ENCODE measurements at regions not wholly inside any gene's neighbourhood (a gene's known extent, or its start where the extent isn't known, plus 50 kb on each side); places are given as distances from the start of the nearest gene placed in this dataset.
"Not testable (repeated sequence)": the region's sequence is repeated elsewhere in the genome, so short reads cannot be mapped to it uniquely, and the experiment has no call there.

- no peaks in the 10 kb centered on the region for H3K27me3 ChIP-seq (ENCODE audit: control insufficient read depth, insufficient read depth, low read length)
- H3K27ac ChIP-seq (ENCODE audit: low read length) = no peak overlapping the region
- no peak overlapping the region for H3K4me3 ChIP-seq (ENCODE audit: low read length)
- H3K4me1 Mint-ChIP-seq = no peaks in the 10 kb centered on the region
- no peaks in the 10 kb centered on the region for H3K36me3 ChIP-seq (ENCODE audit: control insufficient read depth, insufficient read depth, low read length)
- ATAC-seq (no peak), DNase-seq (no peak)
- no peaks in the 10 kb centered on the region for H3K4me1 ChIP-seq (ENCODE audit: control insufficient read depth, insufficient read depth, low read length)
- no peak overlapping the region for H3K27ac Mint-ChIP-seq
- intact Hi-C loops (cut with micrococcal nuclease) = no loop called here
- peaks cover 13 to 17% of the 10 kb centered on the region in 2 donors for H3K9me3 Mint-ChIP-seq
- no peak overlapping the region for H3K4me3 Mint-ChIP-seq
- H3K9me3 ChIP-seq (ENCODE audit: control insufficient read depth, insufficient read depth, low read length) = peaks cover 10% of the 10 kb centered on the region
- peaks cover 0 to 6% of the 10 kb centered on the region in 2 donors for H3K27me3 Mint-ChIP-seq (ENCODE audit: low read depth in 2 of 2)
- peaks cover 17% of the 10 kb centered on the region for H3K36me3 Mint-ChIP-seq
- TF ChIP-seq CTCF (IDR thresholded peaks at IDR 0.05) = no peak
Measured at GRCh38 chr2:160822006-160822405, 328.4 kb upstream of the RBMS1 start.

DNA sequence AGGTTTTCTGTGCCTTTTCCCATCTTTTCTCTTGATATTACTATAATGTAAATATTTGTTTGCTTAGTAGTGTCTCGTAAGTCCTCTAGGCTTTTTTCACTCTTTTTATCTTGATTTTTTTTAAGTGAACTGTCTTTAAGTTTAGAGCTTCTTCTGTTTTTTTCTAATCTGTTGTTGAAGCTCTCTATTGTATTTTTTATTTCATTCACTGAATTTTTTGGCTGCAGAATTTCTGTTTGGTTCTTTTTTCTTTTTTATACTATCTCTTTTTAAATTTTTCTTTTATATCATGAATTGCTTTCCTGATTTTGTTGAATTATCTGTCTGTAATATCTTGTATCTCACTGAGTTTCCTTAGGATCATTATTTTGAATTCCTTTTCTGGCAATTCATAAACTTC is 331.8 kb upstream of the RBMS1 start:
- Mint-ChIP-seq H3K36me3 (peaks cover 17% of the 10 kb centered on the region), H3K27ac (no peak overlapping the region), H3K27me3 (ENCODE audit: low read depth in 2 of 2) (peaks cover 0 to 14% of the 10 kb centered on the region in 2 donors), H3K4me3 (no peak overlapping the region), H3K9me3 (peaks cover 11 to 17% of the 10 kb centered on the region in 2 donors), H3K4me1 (no peaks in the 10 kb centered on the region)
- Histone ChIP-seq H3K4me3 (ENCODE audit: low read length) (no peak overlapping the region), H3K27ac (ENCODE audit: low read length) (no peak overlapping the region), H3K36me3 (ENCODE audit: control insufficient read depth, insufficient read depth, low read length) (no peaks in the 10 kb centered on the region), H3K27me3 (ENCODE audit: control insufficient read depth, insufficient read depth, low read length) (no peaks in the 10 kb centered on the region), H3K4me1 (ENCODE audit: control insufficient read depth, insufficient read depth, low read length) (no peaks in the 10 kb centered on the region), H3K9me3 (ENCODE audit: control insufficient read depth, insufficient read depth, low read length) (peaks cover 10% of the 10 kb centered on the region)
- DNase-seq (no peak), ATAC-seq (no peak)
- TF ChIP-seq CTCF (IDR thresholded peaks at IDR 0.05) = no peak
- intact Hi-C loops (cut with micrococcal nuclease) = no loop called here
- no CpG with 5 or more reads among the region's 1 CpG for WGBS (ENCODE audit: insufficient coverage)

- Mint-ChIP-seq H3K27me3 (ENCODE audit: low read depth in 2 of 2) (peaks cover 0 to 14% of the 10 kb centered on the region in 2 donors), H3K27ac (no peak overlapping the region), H3K36me3 (peaks cover 17% of the 10 kb centered on the region), H3K4me1 (no peaks in the 10 kb centered on the region), H3K4me3 (no peak overlapping the region), H3K9me3 (peaks cover 11 to 17% of the 10 kb centered on the region in 2 donors)
- H3K9me3 ChIP-seq (ENCODE audit: control insufficient read depth, insufficient read depth, low read length) = peaks cover 10% of the 10 kb centered on the region
- DNase-seq (no peak), ATAC-seq (no peak)
- H3K27me3 ChIP-seq (ENCODE audit: control insufficient read depth, insufficient read depth, low read length) = no peaks in the 10 kb centered on the region
- H3K36me3 ChIP-seq (ENCODE audit: control insufficient read depth, insufficient read depth, low read length) = no peaks in the 10 kb centered on the region
- no peaks in the 10 kb centered on the region for H3K4me1 ChIP-seq (ENCODE audit: control insufficient read depth, insufficient read depth, low read length)
- TF ChIP-seq CTCF (IDR thresholded peaks at IDR 0.05) = no peak
- no peak overlapping the region for H3K4me3 ChIP-seq (ENCODE audit: low read length)
- intact Hi-C loops (cut with micrococcal nuclease) = no loop called here
- no peak overlapping the region for H3K27ac ChIP-seq (ENCODE audit: low read length)
Measured at GRCh38 chr2:160826496-160826895, 332.9 kb upstream of the RBMS1 start.

DNA sequence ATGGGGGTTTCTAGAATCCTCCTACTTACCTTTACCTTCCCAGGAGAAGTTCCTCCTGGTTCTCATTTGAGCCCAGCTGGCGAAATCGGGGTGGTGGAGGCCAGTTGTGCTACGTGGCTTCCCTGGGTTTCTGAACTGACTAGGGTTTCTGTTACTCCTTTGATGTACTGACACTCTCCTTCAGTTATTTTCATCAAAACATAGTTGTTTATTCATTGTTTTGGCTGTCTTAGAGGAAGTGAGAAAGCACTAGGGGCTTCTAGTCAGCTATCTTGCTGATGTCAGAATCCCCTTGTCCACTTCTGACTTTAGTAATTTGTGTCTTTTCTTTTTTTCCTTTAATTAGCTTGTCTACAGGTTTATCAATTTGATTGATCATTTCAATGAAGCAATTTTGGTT is 332.2 kb upstream of the TANK start:
- H3K4me3 ChIP-seq (ENCODE audit: low read length) = no peak overlapping the region
- no peaks in the 10 kb centered on the region for H3K27me3 ChIP-seq (ENCODE audit: control insufficient read depth, insufficient read depth, low read length)
- H3K27ac ChIP-seq (ENCODE audit: low read length) = no peak overlapping the region
- H3K4me3 Mint-ChIP-seq = no peak overlapping the region
- no peaks in the 10 kb centered on the region for H3K4me1 ChIP-seq (ENCODE audit: control insufficient read depth, insufficient read depth, low read length)
- WGBS (ENCODE audit: insufficient coverage) = 75% methylated on average over 3 of the region's 3 CpGs
- H3K27me3 Mint-ChIP-seq (ENCODE audit: low read depth in 2 of 2) = peaks cover 0 to 14% of the 10 kb centered on the region in 2 donors
- H3K9me3 Mint-ChIP-seq = peaks cover 8 to 15% of the 10 kb centered on the region in 2 donors
- TF ChIP-seq CTCF (IDR thresholded peaks at IDR 0.05) = no peak
- no peak for DNase-seq
- intact Hi-C loops (cut with micrococcal nuclease) = no loop called here
- H3K9me3 ChIP-seq (ENCODE audit: control insufficient read depth, insufficient read depth, low read length) = peaks cover 10% of the 10 kb centered on the region
- H3K36me3 ChIP-seq (ENCODE audit: control insufficient read depth, insufficient read depth, low read length) = no peaks in the 10 kb centered on the region
- H3K27ac Mint-ChIP-seq = no peak overlapping the region
- H3K4me1 Mint-ChIP-seq = no peaks in the 10 kb centered on the region
- H3K36me3 Mint-ChIP-seq = peaks cover 17% of the 10 kb centered on the region
- no peak for ATAC-seq

DNA sequence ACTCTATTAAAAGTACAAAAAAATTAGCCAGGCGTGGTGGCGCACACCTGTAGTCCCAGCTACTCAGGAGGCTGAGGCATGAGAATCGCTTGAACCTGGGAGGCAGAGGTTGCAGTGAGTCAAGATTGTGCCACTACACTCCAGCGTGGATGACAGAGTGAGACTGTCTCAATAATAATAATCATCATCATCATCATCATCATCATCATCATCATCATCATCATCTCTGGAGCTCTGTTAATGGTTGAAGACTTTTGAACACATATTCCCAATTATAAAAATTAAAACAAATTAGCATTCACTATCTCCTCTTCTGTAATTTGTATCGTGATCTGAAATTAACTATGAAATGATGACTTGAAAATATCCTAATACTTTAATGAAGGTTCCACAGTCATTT is 327.8 kb upstream of the TANK start:
- H3K4me3 ChIP-seq (ENCODE audit: low read length); H3K4me1 ChIP-seq (ENCODE audit: control insufficient read depth, insufficient read depth, low read length); H3K36me3 ChIP-seq (ENCODE audit: control insufficient read depth, insufficient read depth, low read length); H3K4me1 Mint-ChIP-seq; ATAC-seq; H3K27ac ChIP-seq (ENCODE audit: low read length); DNase-seq; H3K27me3 ChIP-seq (ENCODE audit: control insufficient read depth, insufficient read depth, low read length); H3K27ac Mint-ChIP-seq; H3K9me3 Mint-ChIP-seq; H3K36me3 Mint-ChIP-seq; H3K9me3 ChIP-seq (ENCODE audit: control insufficient read depth, insufficient read depth, low read length); H3K4me3 Mint-ChIP-seq; intact Hi-C loops (cut with micrococcal nuclease): not testable (repeated sequence)
- whole genome bisulfite sequencing (ENCODE audit: insufficient coverage) = 94% methylated on average over 4 of the region's 5 CpGs
- H3K27me3 Mint-ChIP-seq (ENCODE audit: low read depth in 2 of 2) = peaks cover 4 to 14% of the 10 kb centered on the region in 2 donors

All from natural killer cell (primary cell).